Panc1 (cell line): ENCODE measurements at regions not wholly inside any gene's neighbourhood (a gene's known extent, or its start where the extent isn't known, plus 50 kb on each side); places are given as distances from the start of the nearest gene placed in this dataset.

Source experiments
- ATAC-seq: fragments of 200-7000 bp; cut with Tn5 transposase; 2 replicates; pipeline ENCODE4 v1.9.1; 2020; ENCODE audit warnings: mild to moderate bottlenecking, moderate library complexity
- BruUV-seq: library from RNA; stranded (reverse); fragments of 400-500 nt; replicated peaks from 2 replicates; lab custom pipeline; 2021; lab: Mats Ljungman, UMichigan
- CTCF ChIA-PET: fragments of 300-600 bp; sonication (Branson Sonifier 250); formaldehyde crosslinking; loops from one replicate; lab custom pipeline; 2022; ENCODE audit warnings: antibody characterized with exemption; lab: Charles Lee
- POLR2A ChIA-PET: fragments of 300-600 bp; sonication (Branson Sonifier 250); formaldehyde crosslinking; loops from one replicate; lab custom pipeline; 2022; ENCODE audit warnings: antibody characterized with exemption; lab: Charles Lee
- DNase-seq: peaks from one replicate; pipeline ENCODE4 v3.0.0-alpha.2; 2010; ENCODE audit warnings: low read depth, low spot score
- H3K27ac ChIP-seq: 2 replicates; pipeline ENCODE4 v1.5.1; 2011; ENCODE audit warnings: mild to moderate bottlenecking, low read length, inconsistent platforms
- H3K27me3 ChIP-seq: fragments of 200-500 bp; sonication (Bioruptor generic); 2 replicates; pipeline ENCODE4 v1.6.0; 2014; ENCODE audit warnings: low read length, inconsistent platforms; ENCODE audit not compliant: control insufficient read depth, insufficient read depth
- H3K36me3 ChIP-seq: fragments of 200-500 bp; sonication (Bioruptor generic); 2 replicates; pipeline ENCODE4 v1.5.1; 2014; ENCODE audit warnings: inconsistent platforms, mild to moderate bottlenecking, low read length, moderate library complexity; ENCODE audit not compliant: control insufficient read depth, insufficient read depth
- H3K4me1 ChIP-seq: 2 replicates; pipeline ENCODE4 v1.5.1; 2011; ENCODE audit warnings: inconsistent platforms, mild to moderate bottlenecking, low read length, moderate library complexity; ENCODE audit not compliant: control insufficient read depth, insufficient read depth
- H3K4me3 ChIP-seq, 2 experiments: 2 replicates each; pipeline ENCODE4 v1.5.1; 2011 to 2012; ENCODE audit warnings: low read depth in 2 of 2, low read length in 2 of 2, mild to moderate bottlenecking in 2 of 2, inconsistent platforms in 1 of 2, moderate library complexity in 1 of 2
- H3K9me3 ChIP-seq: fragments of 200-500 bp; sonication (Bioruptor generic); 2 replicates; pipeline ENCODE4 v1.5.1; 2014; ENCODE audit warnings: low read depth, mild to moderate bottlenecking, inconsistent platforms, low read length, moderate library complexity; ENCODE audit not compliant: control insufficient read depth, insufficient read depth
- POLR2AphosphoS5 ChIP-seq: IDR thresholded peaks from 2 replicates; pipeline ENCODE4 v1.6.1; 2012; ENCODE audit warnings: mild to moderate bottlenecking, low read depth, low read length, moderate library complexity
- SIN3A ChIP-seq: IDR thresholded peaks from 2 replicates; pipeline ENCODE4 v1.6.1; 2012; ENCODE audit warnings: low read depth, mild to moderate bottlenecking, low read length, moderate library complexity, borderline replicate concordance; ENCODE audit not compliant: insufficient read depth
- TCF7L2 ChIP-seq: IDR thresholded peaks from 2 replicates; pipeline ENCODE4 v1.6.1; 2011; ENCODE audit warnings: mild to moderate bottlenecking, low read depth, low read length, inconsistent platforms
- in situ Hi-C: cut with HindIII; loops from 2 replicates; pipeline ENCODE4 v1.10.0; 2016; ENCODE audit warnings: low sequenced_read_pairs, low pct_unique_long_range_greater_than_20kb
- intact Hi-C: fragments of 100-400 bp; cut with micrococcal nuclease; formaldehyde crosslinking; loops from one replicate; pipeline ENCODE4 v1.10.0; 2022; ENCODE audit not compliant: unreplicated experiment
- TF ChIP-seq, protein P1 (sequence below): fragments of 450-650 bp; IDR thresholded peaks from 2 replicates; pipeline ENCODE4 v1.5.1; 2017; ENCODE audit warnings: mild to moderate bottlenecking
- TF ChIP-seq, protein P2 (sequence below), 2 experiments: IDR thresholded peaks; 2 replicates each; pipeline ENCODE4 v1.6.1; 2011 to 2012; ENCODE audit warnings: low read depth in 2 of 2, control low read depth in 1 of 2, low read length in 1 of 2, mild to moderate bottlenecking in 1 of 2, moderate library complexity in 1 of 2; ENCODE audit not compliant: insufficient read depth in 1 of 2

DNA sequence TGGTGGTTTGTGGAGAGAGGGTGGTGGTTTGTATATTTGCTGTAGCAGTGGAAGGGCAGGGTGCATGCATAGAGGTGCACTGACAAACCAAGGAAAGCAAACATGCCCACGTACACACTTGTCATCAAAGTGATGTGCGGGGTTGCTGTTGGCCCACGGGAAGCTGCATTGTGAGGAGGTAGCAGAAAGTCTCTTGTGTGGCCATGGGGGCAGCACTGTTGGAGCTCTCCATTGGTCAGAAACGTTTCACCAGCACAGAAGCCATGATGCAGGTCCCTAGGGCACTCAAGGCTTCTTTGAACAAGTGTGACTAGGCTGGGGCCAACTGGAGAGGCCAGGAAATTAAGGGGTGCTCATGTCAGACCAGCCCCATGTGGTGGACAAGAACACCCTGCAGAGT lies 174.8 kb upstream of the KLF8 start:
- ChIA-PET POLR2A (no interaction called here), CTCF (no interaction called here)
- H3K27me3 ChIP-seq, result no peaks in the 10 kb centered on the region
- BruUV-seq, result no TSS peak
- no peak overlapping the region for H3K27ac ChIP-seq
- intact Hi-C loops, result no loop called here
- no peaks in the 10 kb centered on the region for H3K4me1 ChIP-seq
- H3K9me3 ChIP-seq, result no peaks in the 10 kb centered on the region
- no peak overlapping the region for H3K4me3 ChIP-seq
- ATAC-seq (no peak), DNase-seq (no peak)
- in situ Hi-C loops, result no loop called here
- H3K36me3 ChIP-seq, result no peaks in the 10 kb centered on the region
- TF ChIP-seq POLR2AphosphoS5 (no peak), TCF7L2 (no peak), SIN3A (no peak)
- TF ChIP-seq, protein P1, sequence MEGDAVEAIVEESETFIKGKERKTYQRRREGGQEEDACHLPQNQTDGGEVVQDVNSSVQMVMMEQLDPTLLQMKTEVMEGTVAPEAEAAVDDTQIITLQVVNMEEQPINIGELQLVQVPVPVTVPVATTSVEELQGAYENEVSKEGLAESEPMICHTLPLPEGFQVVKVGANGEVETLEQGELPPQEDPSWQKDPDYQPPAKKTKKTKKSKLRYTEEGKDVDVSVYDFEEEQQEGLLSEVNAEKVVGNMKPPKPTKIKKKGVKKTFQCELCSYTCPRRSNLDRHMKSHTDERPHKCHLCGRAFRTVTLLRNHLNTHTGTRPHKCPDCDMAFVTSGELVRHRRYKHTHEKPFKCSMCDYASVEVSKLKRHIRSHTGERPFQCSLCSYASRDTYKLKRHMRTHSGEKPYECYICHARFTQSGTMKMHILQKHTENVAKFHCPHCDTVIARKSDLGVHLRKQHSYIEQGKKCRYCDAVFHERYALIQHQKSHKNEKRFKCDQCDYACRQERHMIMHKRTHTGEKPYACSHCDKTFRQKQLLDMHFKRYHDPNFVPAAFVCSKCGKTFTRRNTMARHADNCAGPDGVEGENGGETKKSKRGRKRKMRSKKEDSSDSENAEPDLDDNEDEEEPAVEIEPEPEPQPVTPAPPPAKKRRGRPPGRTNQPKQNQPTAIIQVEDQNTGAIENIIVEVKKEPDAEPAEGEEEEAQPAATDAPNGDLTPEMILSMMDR, result no peak
- TF ChIP-seq, protein P2, sequence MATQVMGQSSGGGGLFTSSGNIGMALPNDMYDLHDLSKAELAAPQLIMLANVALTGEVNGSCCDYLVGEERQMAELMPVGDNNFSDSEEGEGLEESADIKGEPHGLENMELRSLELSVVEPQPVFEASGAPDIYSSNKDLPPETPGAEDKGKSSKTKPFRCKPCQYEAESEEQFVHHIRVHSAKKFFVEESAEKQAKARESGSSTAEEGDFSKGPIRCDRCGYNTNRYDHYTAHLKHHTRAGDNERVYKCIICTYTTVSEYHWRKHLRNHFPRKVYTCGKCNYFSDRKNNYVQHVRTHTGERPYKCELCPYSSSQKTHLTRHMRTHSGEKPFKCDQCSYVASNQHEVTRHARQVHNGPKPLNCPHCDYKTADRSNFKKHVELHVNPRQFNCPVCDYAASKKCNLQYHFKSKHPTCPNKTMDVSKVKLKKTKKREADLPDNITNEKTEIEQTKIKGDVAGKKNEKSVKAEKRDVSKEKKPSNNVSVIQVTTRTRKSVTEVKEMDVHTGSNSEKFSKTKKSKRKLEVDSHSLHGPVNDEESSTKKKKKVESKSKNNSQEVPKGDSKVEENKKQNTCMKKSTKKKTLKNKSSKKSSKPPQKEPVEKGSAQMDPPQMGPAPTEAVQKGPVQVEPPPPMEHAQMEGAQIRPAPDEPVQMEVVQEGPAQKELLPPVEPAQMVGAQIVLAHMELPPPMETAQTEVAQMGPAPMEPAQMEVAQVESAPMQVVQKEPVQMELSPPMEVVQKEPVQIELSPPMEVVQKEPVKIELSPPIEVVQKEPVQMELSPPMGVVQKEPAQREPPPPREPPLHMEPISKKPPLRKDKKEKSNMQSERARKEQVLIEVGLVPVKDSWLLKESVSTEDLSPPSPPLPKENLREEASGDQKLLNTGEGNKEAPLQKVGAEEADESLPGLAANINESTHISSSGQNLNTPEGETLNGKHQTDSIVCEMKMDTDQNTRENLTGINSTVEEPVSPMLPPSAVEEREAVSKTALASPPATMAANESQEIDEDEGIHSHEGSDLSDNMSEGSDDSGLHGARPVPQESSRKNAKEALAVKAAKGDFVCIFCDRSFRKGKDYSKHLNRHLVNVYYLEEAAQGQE (IDR thresholded peaks at IDR 0.05; ENCODE audit: insufficient read depth in 1 of 2, low read depth in 2 of 2, low read length in 1 of 2), result no peak

DNA sequence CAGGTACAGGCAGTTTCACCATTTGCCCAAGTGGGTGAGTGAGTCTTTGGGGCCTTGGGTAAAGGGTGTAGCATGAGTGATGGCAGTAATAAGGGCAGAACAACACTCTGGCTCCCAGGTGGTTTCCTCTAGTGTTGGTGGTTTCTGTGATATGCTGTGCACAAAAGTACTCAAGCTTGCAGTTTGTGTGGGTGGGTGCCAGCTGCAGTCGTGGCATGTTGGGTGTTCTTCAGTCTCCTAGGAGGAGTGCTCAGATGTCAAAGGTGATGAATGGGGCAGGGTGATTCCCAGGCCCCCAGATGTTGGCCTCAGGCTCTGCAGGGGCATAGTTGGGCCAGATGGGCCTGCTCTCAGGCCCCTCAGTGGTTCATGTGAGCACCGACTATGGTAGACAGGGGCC lies 166.1 kb upstream of the KLF8 start:
- BruUV-seq, result no TSS peak
- no peak overlapping the region for H3K27ac ChIP-seq
- ChIA-PET POLR2A (no interaction called here), CTCF (no interaction called here)
- in situ Hi-C loops, result no loop called here
- ATAC-seq (no peak), DNase-seq (no peak)
- H3K9me3 ChIP-seq, result no peaks in the 10 kb centered on the region
- no peaks in the 10 kb centered on the region for H3K27me3 ChIP-seq
- no peak overlapping the region for H3K4me3 ChIP-seq
- no peaks in the 10 kb centered on the region for H3K36me3 ChIP-seq
- intact Hi-C loops, result no loop called here
- TF ChIP-seq TCF7L2, result no peak
- no peaks in the 10 kb centered on the region for H3K4me1 ChIP-seq

DNA sequence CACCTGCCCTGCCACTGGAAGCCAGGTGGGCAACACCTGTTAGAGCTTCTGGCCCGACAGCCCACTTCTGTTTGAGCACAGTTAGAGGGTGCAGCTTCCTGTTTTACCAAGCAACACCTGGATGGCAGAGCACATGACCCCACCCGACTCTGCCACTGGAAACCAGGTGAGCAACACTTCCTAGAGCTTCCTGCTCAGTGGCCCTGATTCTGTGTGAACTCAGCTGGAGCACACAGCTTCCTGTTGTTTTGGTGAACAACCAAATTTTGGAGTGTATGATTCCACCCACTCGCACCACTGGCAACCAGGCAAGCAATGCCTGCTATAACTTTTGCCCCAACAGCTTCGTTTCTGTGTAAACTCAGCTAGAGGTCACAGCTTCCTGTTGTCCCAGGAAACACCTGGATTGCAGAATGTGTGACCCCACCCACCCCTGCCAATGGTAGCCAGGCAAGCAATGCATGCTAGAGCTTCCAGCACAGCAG lies 163.8 kb upstream of the KLF8 start:
- in situ Hi-C loops (no loop called here), intact Hi-C loops (no loop called here)
- Histone ChIP-seq H3K27ac (no peak overlapping the region), H3K27me3 (no peaks in the 10 kb centered on the region), H3K36me3 (no peaks in the 10 kb centered on the region), H3K4me3 (no peak overlapping the region), H3K9me3 (no peaks in the 10 kb centered on the region), H3K4me1 (no peaks in the 10 kb centered on the region)
- DNase-seq (no peak), ATAC-seq (no peak)
- no peak for TF ChIP-seq SIN3A
- TF ChIP-seq TCF7L2, result no peak
- ChIA-PET CTCF (interaction anchor here (0.6 kb wide), 1 partner anchor 204 kb away, joined by 7 read pairs; no protein-coding TSS in a partner anchor), POLR2A (no interaction called here)
- no TSS peak for BruUV-seq
